ENCODE measurements at regions not wholly inside any gene's neighbourhood (a gene's known extent, or its start where the extent isn't known, plus 50 kb on each side); places are given as distances from the start of the nearest gene placed in this dataset.

DNA sequence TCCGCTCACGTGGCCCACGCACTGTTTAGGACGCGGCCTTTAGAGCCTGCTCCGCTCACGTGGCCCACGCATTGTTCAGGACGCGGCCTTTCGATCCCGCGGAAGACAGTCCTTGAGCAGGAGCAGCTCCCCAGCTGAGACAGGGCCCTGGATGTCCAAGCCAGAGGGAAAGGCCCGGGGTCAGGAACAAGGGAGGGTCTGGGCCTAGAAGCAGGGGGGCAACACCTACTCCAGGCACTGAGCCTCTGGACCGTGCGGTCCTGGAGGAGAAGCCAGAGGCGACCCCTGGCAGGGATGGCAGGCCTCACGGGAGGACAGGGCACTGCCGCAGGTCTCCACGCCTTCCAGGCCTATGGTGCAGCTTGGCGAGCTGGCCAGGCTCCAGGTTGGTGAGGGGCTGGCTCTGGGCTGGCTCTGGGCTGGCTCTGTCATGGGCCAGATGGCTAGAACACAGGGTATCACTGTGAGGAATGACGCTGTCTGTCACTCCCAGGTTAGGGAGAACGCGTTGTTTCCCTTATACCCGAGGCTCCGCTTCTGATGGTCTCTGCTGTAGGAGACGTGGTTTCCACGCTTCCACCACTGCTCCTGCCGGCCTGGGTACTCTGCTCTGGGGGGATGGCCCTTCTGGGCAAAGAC lies 341.7 kb downstream of the TMEM121 start:
- TF ChIP-seq YY1 (IDR thresholded peaks at IDR 0.05; ENCODE audit: low read depth) (no peak), CREB1 (IDR thresholded peaks at IDR 0.05; ENCODE audit: low read depth) (no peak), ZBTB7A (IDR thresholded peaks at IDR 0.05; ENCODE audit: low read depth) (no peak), FOXM1 (IDR thresholded peaks at IDR 0.05; ENCODE audit: borderline replicate concordance, low read depth) (no peak), NFIC (IDR thresholded peaks at IDR 0.05) (no peak), TCF12 (IDR thresholded peaks at IDR 0.05; ENCODE audit: low read depth) (no peak), TAF1 (IDR thresholded peaks at IDR 0.05; ENCODE audit: low read depth) (no peak), RAD21 (IDR thresholded peaks at IDR 0.05; ENCODE audit: low read depth) (no peak), CEBPB (IDR thresholded peaks at IDR 0.05) (no peak), EP300 (IDR thresholded peaks at IDR 0.05; ENCODE audit: borderline replicate concordance) (no peak), TEAD4 (IDR thresholded peaks at IDR 0.05) (no peak), EGR1 (IDR thresholded peaks at IDR 0.05) (no peak)
- TF ChIP-seq, protein P1, sequence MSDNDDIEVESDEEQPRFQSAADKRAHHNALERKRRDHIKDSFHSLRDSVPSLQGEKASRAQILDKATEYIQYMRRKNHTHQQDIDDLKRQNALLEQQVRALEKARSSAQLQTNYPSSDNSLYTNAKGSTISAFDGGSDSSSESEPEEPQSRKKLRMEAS (IDR thresholded peaks at IDR 0.05), result no peak
- TF ChIP-seq, protein P2, sequence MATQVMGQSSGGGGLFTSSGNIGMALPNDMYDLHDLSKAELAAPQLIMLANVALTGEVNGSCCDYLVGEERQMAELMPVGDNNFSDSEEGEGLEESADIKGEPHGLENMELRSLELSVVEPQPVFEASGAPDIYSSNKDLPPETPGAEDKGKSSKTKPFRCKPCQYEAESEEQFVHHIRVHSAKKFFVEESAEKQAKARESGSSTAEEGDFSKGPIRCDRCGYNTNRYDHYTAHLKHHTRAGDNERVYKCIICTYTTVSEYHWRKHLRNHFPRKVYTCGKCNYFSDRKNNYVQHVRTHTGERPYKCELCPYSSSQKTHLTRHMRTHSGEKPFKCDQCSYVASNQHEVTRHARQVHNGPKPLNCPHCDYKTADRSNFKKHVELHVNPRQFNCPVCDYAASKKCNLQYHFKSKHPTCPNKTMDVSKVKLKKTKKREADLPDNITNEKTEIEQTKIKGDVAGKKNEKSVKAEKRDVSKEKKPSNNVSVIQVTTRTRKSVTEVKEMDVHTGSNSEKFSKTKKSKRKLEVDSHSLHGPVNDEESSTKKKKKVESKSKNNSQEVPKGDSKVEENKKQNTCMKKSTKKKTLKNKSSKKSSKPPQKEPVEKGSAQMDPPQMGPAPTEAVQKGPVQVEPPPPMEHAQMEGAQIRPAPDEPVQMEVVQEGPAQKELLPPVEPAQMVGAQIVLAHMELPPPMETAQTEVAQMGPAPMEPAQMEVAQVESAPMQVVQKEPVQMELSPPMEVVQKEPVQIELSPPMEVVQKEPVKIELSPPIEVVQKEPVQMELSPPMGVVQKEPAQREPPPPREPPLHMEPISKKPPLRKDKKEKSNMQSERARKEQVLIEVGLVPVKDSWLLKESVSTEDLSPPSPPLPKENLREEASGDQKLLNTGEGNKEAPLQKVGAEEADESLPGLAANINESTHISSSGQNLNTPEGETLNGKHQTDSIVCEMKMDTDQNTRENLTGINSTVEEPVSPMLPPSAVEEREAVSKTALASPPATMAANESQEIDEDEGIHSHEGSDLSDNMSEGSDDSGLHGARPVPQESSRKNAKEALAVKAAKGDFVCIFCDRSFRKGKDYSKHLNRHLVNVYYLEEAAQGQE (IDR thresholded peaks at IDR 0.05; ENCODE audit: low read depth), result no peak
- TF ChIP-seq, protein P3, sequence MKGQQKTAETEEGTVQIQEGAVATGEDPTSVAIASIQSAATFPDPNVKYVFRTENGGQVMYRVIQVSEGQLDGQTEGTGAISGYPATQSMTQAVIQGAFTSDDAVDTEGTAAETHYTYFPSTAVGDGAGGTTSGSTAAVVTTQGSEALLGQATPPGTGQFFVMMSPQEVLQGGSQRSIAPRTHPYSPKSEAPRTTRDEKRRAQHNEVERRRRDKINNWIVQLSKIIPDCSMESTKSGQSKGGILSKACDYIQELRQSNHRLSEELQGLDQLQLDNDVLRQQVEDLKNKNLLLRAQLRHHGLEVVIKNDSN (IDR thresholded peaks at IDR 0.05), result no peak

DNA sequence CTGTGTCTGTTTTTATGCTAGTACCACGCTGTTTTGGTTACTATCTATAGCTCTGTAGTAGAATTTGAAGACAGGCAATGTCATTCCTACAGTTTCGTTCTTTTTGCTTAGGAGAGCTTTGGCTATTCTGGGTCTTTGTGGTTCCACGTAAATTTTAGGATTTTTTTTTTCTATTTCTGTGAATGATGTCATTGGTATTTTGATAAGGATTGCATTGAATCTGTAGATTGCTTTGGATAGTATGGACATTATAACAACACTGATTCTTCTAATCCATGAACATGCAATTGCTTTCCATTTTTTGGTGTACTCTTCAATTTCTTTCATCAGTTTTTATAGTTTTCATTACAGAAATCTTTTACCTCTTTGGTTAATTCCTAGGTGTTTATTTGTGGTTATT lies 345.2 kb downstream of the TMEM121 start:
- TF ChIP-seq, protein P1 (IDR thresholded peaks at IDR 0.05), result no peak
- TF ChIP-seq CEBPB (IDR thresholded peaks at IDR 0.05) (no peak), EGR1 (IDR thresholded peaks at IDR 0.05) (no peak), NFIC (IDR thresholded peaks at IDR 0.05) (no peak), TEAD4 (IDR thresholded peaks at IDR 0.05) (no peak), RAD21 (IDR thresholded peaks at IDR 0.05; ENCODE audit: low read depth) (no peak)
- TF ChIP-seq, protein P2 (IDR thresholded peaks at IDR 0.05; ENCODE audit: low read depth), result no peak

DNA sequence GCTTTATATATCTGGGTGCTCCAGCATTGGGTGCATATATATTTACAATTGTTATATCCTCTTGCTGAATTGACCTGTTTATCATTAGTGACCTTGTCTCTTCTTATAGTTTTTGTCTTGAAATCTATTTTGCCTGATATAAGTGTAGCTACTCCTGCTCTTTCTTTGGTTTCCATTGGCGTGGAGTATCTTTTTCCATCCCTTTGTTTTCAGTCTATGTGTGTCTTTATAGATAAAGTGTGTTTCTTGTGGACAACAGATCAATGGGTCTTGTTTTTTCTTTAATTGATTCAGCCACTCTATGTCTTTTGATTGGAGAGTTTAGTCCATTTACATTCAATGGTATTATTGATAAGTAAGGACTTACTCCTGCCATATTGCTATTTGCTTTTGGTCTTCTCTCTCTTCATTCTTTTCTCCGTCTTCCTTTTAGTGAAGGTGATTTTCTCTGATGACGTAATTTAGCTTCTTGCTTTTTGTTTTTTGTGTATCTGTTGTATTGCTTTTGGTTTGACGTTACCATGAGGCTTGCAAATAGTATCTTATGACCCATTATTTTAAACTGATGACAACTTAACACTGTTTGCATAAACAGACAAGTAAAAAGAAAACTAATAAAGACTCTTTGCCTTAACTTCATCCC lies 347.6 kb downstream of the TMEM121 start:
- TF ChIP-seq NFIC (IDR thresholded peaks at IDR 0.05) (no peak), YY1 (IDR thresholded peaks at IDR 0.05; ENCODE audit: low read depth) (no peak), FOXM1 (IDR thresholded peaks at IDR 0.05; ENCODE audit: borderline replicate concordance, low read depth) (no peak), CREB1 (IDR thresholded peaks at IDR 0.05; ENCODE audit: low read depth) (no peak), ZBTB7A (IDR thresholded peaks at IDR 0.05; ENCODE audit: low read depth) (no peak), TEAD4 (IDR thresholded peaks at IDR 0.05) (no peak), TCF12 (IDR thresholded peaks at IDR 0.05; ENCODE audit: low read depth) (no peak), TAF1 (IDR thresholded peaks at IDR 0.05; ENCODE audit: low read depth) (no peak), CEBPB (IDR thresholded peaks at IDR 0.05) (no peak), EP300 (IDR thresholded peaks at IDR 0.05; ENCODE audit: borderline replicate concordance) (no peak), EGR1 (IDR thresholded peaks at IDR 0.05) (no peak), RAD21 (IDR thresholded peaks at IDR 0.05; ENCODE audit: low read depth) (no peak)
- TF ChIP-seq, protein P3 (IDR thresholded peaks at IDR 0.05), result no peak
- TF ChIP-seq, protein P1 (IDR thresholded peaks at IDR 0.05), result no peak
- TF ChIP-seq, protein P2 (IDR thresholded peaks at IDR 0.05; ENCODE audit: low read depth), result no peak

DNA sequence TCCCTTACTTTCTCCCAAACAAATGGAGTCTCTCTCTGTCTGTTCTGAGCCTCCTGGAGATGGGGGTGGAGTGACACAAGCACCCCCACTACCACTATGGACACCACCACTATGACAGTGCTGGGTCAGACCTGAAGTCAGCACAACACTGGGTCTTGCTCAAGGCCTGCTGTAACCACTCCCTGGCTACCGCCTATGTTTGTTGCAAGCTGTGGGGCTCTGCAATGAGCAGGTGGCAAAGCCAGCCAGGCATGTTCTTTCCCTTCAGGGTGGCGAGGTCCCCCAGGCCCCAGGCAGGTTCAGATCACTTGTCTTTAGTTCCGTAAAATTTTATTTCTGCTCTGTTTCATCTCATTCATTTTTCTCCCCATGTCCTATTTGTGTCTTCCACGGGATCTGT lies 349.8 kb downstream of the TMEM121 start:
- TF ChIP-seq, protein P3 (IDR thresholded peaks at IDR 0.05), result no peak
- TF ChIP-seq CEBPB (IDR thresholded peaks at IDR 0.05), result no peak
